ENCODE measurements at regions not wholly inside any gene's neighbourhood (a gene's known extent, or its start where the extent isn't known, plus 50 kb on each side); places are given as distances from the start of the nearest gene placed in this dataset.
"Not testable (repeated sequence)": the region's sequence is repeated elsewhere in the genome, so short reads cannot be mapped to it uniquely, and the experiment has no call there.

GRCh38 chr2:35255826-35256225 lies 1099.8 kb upstream of the CRIM1 start:
- FAIRE-seq = no peak

GRCh38 chr2:35251156-35251555 lies 1104.4 kb upstream of the CRIM1 start:
- no peak for FAIRE-seq

GRCh38 chr2:35246702-35247101 lies 1108.9 kb upstream of the CRIM1 start:
- FAIRE-seq = no peak

- no peak for FAIRE-seq
Measured at GRCh38 chr2:35228584-35228983, 1127.0 kb upstream of the CRIM1 start.

- FAIRE-seq = no peak
Measured at GRCh38 chr2:35220461-35220860, 1135.1 kb upstream of the CRIM1 start.

- FAIRE-seq = no peak
Measured at GRCh38 chr2:35204881-35205280, 1150.7 kb upstream of the CRIM1 start.

GRCh38 chr2:35204323-35204722 lies 1151.3 kb upstream of the CRIM1 start:
- FAIRE-seq = no peak

- FAIRE-seq = no peak
Measured at GRCh38 chr2:35199298-35199697, 1156.3 kb upstream of the CRIM1 start.

- no peak for FAIRE-seq
Measured at GRCh38 chr2:35185861-35186412, 1169.6 kb upstream of the CRIM1 start.

- no peak for FAIRE-seq
Measured at GRCh38 chr2:35184471-35184870, 1171.1 kb upstream of the CRIM1 start.

GRCh38 chr2:35176726-35177125 lies 1178.9 kb upstream of the CRIM1 start:
- not testable (repeated sequence) for FAIRE-seq

GRCh38 chr2:35174845-35175244 lies 1180.7 kb upstream of the CRIM1 start:
- no peak for FAIRE-seq

- FAIRE-seq = no peak
Measured at GRCh38 chr2:35172687-35173086, 1182.9 kb upstream of the CRIM1 start.

- FAIRE-seq = no peak
Measured at GRCh38 chr2:35168351-35168750, 1187.2 kb upstream of the CRIM1 start.

- no peak for FAIRE-seq
Measured at GRCh38 chr2:35163948-35164347, 1191.6 kb upstream of the CRIM1 start.

GRCh38 chr2:35160871-35161270 lies 1194.7 kb upstream of the CRIM1 start:
- FAIRE-seq = no peak

GRCh38 chr2:35125871-35126270 lies 1229.7 kb upstream of the CRIM1 start:
- FAIRE-seq = no peak

- FAIRE-seq = no peak
Measured at GRCh38 chr2:35125278-35125677, 1230.3 kb upstream of the CRIM1 start.

- no peak for FAIRE-seq
Measured at GRCh38 chr2:35116151-35116550, 1239.4 kb upstream of the CRIM1 start.

- FAIRE-seq = no peak
Measured at GRCh38 chr2:35114765-35115164, 1240.8 kb upstream of the CRIM1 start.

- FAIRE-seq = not testable (repeated sequence)
Measured at GRCh38 chr2:35112367-35112766, 1243.2 kb upstream of the CRIM1 start.

GRCh38 chr2:35104309-35104708 lies 1251.3 kb upstream of the CRIM1 start:
- FAIRE-seq = no peak

GRCh38 chr2:35099342-35099741 lies 1256.2 kb upstream of the CRIM1 start:
- no peak for FAIRE-seq

- no peak for FAIRE-seq
Measured at GRCh38 chr2:35082072-35082471, 1273.5 kb upstream of the CRIM1 start.

- no peak for FAIRE-seq
Measured at GRCh38 chr2:35081622-35082015, 1274.0 kb upstream of the CRIM1 start.

Data from colon (tissue), 2 donors.